ENCODE measurements at regions not wholly inside any gene's neighbourhood (a gene's known extent, or its start where the extent isn't known, plus 50 kb on each side); places are given as distances from the start of the nearest gene placed in this dataset.

DNA sequence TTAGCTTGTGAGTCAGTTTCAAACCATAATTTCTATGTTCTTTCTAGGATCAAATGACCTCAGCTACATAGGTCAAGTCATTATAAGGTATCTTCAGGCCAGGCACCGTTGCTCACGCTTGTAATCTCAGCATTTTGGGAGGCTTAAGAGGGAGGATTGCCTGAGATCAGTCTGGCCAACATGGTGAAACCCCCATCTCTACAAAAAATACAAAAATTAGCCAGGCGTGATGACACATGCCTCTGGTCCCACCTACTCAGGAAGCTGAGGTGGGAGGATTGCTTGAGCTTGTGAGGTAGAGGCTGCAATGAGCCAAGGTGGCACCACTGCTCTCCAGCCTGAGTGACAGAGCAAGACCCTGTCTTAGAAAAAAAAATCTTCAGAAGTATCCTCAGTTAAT, 362.3 kb downstream of the GATA3 start:
- in situ Hi-C loops (cut with MboI; ENCODE audit: low sequenced_read_pairs) (no loop called here), intact Hi-C loops (cut with micrococcal nuclease) (no loop called here), dilution Hi-C loops (cut with HindIII; ENCODE audit: low sequenced_read_pairs, unreplicated experiment) (no loop called here)
- no peak overlapping the region for H3K23ac ChIP-seq (ENCODE audit: low read depth, low read length)
- CTCF ChIA-PET: no interaction called here
- no peak overlapping the region for H3K27ac ChIP-seq (ENCODE audit: insufficient read depth, low read length)
- no TSS peak for BruUV-seq (replicated peaks)
- no peak overlapping the region for H4K8ac ChIP-seq (ENCODE audit: low read depth in 2 of 2, low read length in 2 of 2)
- no peak overlapping the region for H2AK9ac ChIP-seq (replicated peaks; ENCODE audit: low read depth, low read length, poor library complexity)
- H2BK120ac ChIP-seq (ENCODE audit: low read depth, low read length): no peak overlapping the region
- H3K4me2 ChIP-seq (ENCODE audit: low read depth, low read length): no peak overlapping the region
- no peak overlapping the region for H3K56ac ChIP-seq (ENCODE audit: extremely low read depth, insufficient read depth, low read length)
- no peak for TF ChIP-seq NFE2L2 (IDR thresholded peaks at IDR 0.05; ENCODE audit: low read depth, low read length)
- TF ChIP-seq, protein P1, sequence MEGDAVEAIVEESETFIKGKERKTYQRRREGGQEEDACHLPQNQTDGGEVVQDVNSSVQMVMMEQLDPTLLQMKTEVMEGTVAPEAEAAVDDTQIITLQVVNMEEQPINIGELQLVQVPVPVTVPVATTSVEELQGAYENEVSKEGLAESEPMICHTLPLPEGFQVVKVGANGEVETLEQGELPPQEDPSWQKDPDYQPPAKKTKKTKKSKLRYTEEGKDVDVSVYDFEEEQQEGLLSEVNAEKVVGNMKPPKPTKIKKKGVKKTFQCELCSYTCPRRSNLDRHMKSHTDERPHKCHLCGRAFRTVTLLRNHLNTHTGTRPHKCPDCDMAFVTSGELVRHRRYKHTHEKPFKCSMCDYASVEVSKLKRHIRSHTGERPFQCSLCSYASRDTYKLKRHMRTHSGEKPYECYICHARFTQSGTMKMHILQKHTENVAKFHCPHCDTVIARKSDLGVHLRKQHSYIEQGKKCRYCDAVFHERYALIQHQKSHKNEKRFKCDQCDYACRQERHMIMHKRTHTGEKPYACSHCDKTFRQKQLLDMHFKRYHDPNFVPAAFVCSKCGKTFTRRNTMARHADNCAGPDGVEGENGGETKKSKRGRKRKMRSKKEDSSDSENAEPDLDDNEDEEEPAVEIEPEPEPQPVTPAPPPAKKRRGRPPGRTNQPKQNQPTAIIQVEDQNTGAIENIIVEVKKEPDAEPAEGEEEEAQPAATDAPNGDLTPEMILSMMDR (conservative IDR thresholded peaks at IDR 0.05; ENCODE audit: low read depth, low read length): no peak
- no peak for TF ChIP-seq MAZ (IDR thresholded peaks at IDR 0.05; ENCODE audit: borderline replicate concordance, low read depth, low read length)
- TF ChIP-seq MAFK (IDR thresholded peaks at IDR 0.05; ENCODE audit: low read depth, low read length): no peak
- TF ChIP-seq BHLHE40 (IDR thresholded peaks at IDR 0.05; ENCODE audit: low read depth, low read length): no peak
- TF ChIP-seq FOS (IDR thresholded peaks at IDR 0.05; ENCODE audit: low read depth, low read length): no peak
- no peak for TF ChIP-seq RCOR1 (IDR thresholded peaks at IDR 0.05; ENCODE audit: insufficient replicate concordance, low read length)
- TF ChIP-seq SMC3 (IDR thresholded peaks at IDR 0.05; ENCODE audit: low read depth, low read length): no peak
- no peak for TF ChIP-seq CHD1 (IDR thresholded peaks at IDR 0.05; ENCODE audit: low read depth, low read length)
- TF ChIP-seq RFX5 (IDR thresholded peaks at IDR 0.05; ENCODE audit: low read depth, low read length): no peak
- TF ChIP-seq, protein P2, sequence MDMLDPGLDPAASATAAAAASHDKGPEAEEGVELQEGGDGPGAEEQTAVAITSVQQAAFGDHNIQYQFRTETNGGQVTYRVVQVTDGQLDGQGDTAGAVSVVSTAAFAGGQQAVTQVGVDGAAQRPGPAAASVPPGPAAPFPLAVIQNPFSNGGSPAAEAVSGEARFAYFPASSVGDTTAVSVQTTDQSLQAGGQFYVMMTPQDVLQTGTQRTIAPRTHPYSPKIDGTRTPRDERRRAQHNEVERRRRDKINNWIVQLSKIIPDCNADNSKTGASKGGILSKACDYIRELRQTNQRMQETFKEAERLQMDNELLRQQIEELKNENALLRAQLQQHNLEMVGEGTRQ (IDR thresholded peaks at IDR 0.05; ENCODE audit: low read depth, low read length): no peak
- TF ChIP-seq, protein P3, sequence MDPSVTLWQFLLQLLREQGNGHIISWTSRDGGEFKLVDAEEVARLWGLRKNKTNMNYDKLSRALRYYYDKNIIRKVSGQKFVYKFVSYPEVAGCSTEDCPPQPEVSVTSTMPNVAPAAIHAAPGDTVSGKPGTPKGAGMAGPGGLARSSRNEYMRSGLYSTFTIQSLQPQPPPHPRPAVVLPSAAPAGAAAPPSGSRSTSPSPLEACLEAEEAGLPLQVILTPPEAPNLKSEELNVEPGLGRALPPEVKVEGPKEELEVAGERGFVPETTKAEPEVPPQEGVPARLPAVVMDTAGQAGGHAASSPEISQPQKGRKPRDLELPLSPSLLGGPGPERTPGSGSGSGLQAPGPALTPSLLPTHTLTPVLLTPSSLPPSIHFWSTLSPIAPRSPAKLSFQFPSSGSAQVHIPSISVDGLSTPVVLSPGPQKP (IDR thresholded peaks at IDR 0.05; ENCODE audit: borderline replicate concordance, low read depth, low read length): no peak
- TF ChIP-seq RAD21 (IDR thresholded peaks at IDR 0.05; ENCODE audit: low read length): no peak
- TF ChIP-seq MXI1 (IDR thresholded peaks at IDR 0.05; ENCODE audit: borderline replicate concordance, low read depth, low read length): no peak
- no peak for TF ChIP-seq CEBPB (IDR thresholded peaks at IDR 0.05; ENCODE audit: low read depth, low read length)
- H2AFZ ChIP-seq (replicated peaks; ENCODE audit: low read length, poor library complexity): no peak overlapping the region
- H2BK15ac ChIP-seq (ENCODE audit: low read depth, low read length): no peak overlapping the region
- no peaks in the 10 kb centered on the region for H3K4me1 ChIP-seq (ENCODE audit: control insufficient read depth, insufficient read depth, low read length)
- H2AK5ac ChIP-seq (ENCODE audit: low read depth, low read length): no peak overlapping the region
- H3K9me3 ChIP-seq (ENCODE audit: control insufficient read depth, insufficient read depth, low read length): peaks cover 8% of the 10 kb centered on the region
- DNase-seq (no peak), ATAC-seq (ENCODE audit: low read depth) (no peak)
- no peak overlapping the region for H3K4me3 ChIP-seq (ENCODE audit: insufficient read depth, low read depth, low read length)
- H2BK5ac ChIP-seq (ENCODE audit: low read depth, low read length, poor library complexity, severe bottlenecking): no peak overlapping the region
- no peaks in the 10 kb centered on the region for H3K79me1 ChIP-seq (ENCODE audit: low read depth in 1 of 2, low read length in 2 of 2)
- no peak overlapping the region for H3K14ac ChIP-seq (replicated peaks; ENCODE audit: low read depth, low read length)
- no peak overlapping the region for H4K5ac ChIP-seq (ENCODE audit: low read depth, low read length)
- WGBS, 2 experiments (ENCODE audit: extremely low coverage in 2 of 2, insufficient read length in 1 of 2): no CpG with 5 or more reads among the region's 3 CpGs
- no peaks in the 10 kb centered on the region for H3K9me1 ChIP-seq (ENCODE audit: insufficient read depth, low read length)
- H3K36me3 ChIP-seq (ENCODE audit: control insufficient read depth, insufficient read depth, low read length): no peaks in the 10 kb centered on the region
- H3K4ac ChIP-seq (ENCODE audit: low read depth, low read length): no peak overlapping the region
- no peak overlapping the region for H3K18ac ChIP-seq (ENCODE audit: low read depth, low read length)
- no peak overlapping the region for H4K91ac ChIP-seq (ENCODE audit: insufficient read depth, low read depth, low read length)
- H4K20me1 ChIP-seq (ENCODE audit: insufficient read depth, low read length): no peaks in the 10 kb centered on the region
- POLR2A ChIA-PET (ENCODE audit: unreplicated experiment): no interaction called here
- no peak overlapping the region for H3K9ac ChIP-seq (ENCODE audit: low read depth, low read length)
- H2BK20ac ChIP-seq (ENCODE audit: low read depth, low read length): no peak overlapping the region
- H3K27me3 ChIP-seq (ENCODE audit: control insufficient read depth, insufficient read depth, low read length): no peaks in the 10 kb centered on the region

Data from IMR-90 (cell line).